HG03139 (cell line): ENCODE measurements at regions not wholly inside any gene's neighbourhood (a gene's known extent, or its start where the extent isn't known, plus 50 kb on each side); places are given as distances from the start of the nearest gene placed in this dataset.
"Not testable (repeated sequence)": the region's sequence is repeated elsewhere in the genome, so short reads cannot be mapped to it uniquely, and the experiment has no call there.

Source experiments
- ATAC-seq: cut with Tn5 transposase; IDR thresholded peaks from one replicate; pipeline ENCODE4 v1.9.1; 2021; ENCODE audit not compliant: unreplicated experiment

DNA sequence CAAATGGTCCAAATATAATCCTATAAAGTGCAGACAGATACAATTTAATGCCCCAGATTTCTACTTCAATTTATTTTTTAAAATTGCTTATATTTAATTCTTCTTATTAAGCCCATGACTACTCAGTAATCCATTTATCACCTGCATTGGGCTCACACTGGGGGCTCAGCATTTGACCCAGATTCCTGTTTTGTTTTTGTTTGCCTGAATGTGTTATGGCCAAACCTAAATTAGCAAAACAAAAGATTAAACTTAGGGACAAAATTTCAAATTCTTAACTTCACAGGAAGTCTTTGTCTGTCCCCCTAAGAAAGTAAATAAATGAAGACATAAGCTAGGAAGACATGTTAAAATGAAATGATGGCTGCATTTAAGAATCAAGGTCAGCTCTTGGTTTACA is 322.3 kb downstream of the RMST start:
- no peak for ATAC-seq

DNA sequence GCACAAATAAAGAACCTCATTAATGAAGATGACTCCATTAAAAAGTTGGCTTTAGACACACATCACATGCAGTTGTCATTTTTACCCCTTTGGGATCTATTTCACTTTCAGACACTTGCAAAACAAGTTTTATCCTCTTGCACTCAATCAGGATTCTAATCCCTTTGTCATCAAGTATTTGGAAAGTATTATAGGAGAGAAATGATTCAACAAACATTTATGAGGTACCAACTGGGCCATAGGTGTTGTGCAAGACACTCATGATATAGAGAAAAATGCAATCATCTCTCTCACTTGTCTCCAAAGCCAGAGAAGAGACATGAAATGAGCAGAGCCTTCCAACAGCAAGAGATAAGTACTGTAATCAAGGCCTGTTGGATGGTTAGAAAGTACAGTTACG is 327.7 kb downstream of the RMST start:
- no peak for ATAC-seq

DNA sequence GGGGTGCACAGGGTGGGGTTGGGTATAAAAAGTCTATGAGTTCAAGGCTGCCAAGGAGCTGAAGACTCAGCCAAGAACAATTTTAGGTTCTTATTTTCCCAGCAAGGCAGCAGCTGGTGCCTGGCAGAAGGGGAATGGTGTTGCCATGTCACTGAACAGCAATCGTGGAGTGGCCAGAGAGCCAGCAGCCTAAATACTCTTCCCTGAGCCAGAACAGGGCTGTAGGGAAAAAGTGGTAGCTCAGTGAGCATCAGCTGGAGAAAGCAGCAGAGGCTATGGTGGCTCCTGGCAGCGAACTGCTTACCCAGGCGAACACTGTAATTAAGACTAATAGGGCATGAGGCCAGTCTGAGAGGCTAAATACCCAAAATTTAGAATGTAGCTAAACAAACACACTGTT is 334.9 kb downstream of the RMST start:
- no peak for ATAC-seq

DNA sequence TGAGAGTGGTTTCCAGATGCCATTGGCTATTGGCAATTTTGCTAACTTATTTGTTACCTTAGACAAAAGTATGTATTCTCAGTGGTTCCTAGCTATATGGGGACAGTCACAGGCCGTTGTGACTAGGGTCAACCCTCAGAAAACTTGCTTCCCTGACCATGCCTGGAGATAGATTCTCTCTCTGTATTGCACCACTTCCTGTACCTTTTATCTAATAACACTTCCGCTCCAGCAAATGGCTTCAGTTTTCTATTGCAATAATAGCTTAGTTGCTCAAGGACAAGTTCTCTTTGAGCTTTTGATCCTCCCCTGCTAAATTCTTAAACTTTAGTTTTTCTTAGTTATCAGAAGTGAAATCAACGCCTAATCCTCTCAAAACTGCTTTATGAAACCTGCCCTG is 338.0 kb downstream of the RMST start:
- no peak for ATAC-seq

DNA sequence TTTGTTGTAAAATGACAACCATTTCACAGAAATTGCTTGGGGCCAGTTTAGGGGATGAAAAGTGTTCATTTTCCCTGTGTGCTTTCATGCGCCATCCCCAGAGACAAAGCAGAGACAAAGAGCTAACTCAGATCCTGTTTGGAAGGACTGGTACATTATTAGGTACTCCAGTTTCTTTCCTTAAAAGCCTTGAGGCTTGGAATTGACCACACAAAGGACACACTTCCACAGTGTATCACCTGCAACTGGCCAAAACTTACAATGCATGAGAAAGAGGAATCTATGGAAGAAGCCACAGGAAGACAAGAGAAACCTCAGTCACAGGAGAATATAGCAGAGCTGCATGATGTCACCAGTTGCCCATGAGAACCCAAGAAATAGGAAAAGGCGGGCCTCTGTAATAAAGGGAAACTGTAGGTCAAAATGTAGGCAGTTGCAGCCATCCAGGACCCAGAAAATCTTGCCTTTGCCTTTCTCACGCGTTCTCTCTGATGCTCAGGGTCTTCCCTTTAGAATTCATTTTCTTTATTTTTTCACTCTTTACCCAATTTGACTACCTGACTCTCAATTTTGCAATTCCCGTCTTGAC is 339.0 kb downstream of the RMST start:
- no peak for ATAC-seq

DNA sequence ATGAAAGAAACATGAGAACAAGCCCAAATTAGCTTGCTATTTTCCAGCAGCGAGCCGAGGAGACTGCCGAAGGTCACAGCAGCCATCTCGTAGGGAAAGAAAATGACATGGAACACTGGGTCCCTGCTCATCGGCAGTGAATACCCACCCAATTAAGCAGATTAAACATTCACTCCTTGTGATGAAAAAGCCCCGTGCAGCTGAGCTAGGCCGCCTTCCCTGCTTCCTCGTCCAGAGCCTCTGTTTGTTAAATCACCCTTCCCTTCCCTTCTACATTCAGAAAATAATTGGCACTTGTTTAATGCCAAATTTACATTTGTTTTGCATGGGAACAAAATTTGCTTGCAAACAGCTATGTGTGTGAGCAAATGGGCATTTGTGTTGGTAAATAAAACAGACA is 342.5 kb downstream of the RMST start:
- ATAC-seq: no peak

DNA sequence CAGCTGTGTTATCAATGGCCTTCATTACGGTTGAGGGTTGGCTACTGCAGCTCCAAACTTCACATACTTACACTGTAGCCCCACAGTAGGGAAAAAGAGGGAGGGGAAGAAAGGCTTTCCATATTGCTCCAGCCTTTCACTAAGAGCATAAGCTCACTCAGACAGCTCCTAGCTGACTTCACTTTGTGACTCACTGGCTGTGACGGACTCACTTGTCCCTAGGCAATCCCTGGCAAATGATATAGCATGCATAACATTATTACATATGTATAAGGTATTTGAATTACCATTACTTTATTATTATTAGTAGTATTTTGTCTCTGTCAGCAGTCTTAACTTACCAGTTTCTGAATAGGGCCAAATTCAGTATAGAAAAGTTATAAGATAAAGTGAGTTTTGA is 350.7 kb downstream of the RMST start:
- no peak for ATAC-seq

DNA sequence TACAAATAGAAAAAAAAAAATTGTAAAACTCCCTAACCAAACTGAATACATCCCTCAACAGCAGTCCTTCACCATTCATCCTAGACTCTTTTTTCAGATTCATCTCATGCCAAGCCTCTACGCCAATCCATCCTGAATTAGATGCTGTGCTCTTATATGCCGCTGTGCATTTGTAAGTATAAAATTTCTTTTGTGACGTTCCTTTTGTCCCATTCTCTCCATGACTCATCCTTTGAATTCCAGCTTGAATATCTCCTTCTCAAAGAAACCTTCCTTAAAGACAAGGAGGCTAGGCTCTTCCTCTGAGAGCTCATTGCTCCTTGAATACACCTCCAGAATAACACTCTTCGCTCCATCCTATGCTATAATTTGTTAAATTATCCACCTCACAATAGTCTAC is 359.2 kb downstream of the RMST start:
- no peak for ATAC-seq

DNA sequence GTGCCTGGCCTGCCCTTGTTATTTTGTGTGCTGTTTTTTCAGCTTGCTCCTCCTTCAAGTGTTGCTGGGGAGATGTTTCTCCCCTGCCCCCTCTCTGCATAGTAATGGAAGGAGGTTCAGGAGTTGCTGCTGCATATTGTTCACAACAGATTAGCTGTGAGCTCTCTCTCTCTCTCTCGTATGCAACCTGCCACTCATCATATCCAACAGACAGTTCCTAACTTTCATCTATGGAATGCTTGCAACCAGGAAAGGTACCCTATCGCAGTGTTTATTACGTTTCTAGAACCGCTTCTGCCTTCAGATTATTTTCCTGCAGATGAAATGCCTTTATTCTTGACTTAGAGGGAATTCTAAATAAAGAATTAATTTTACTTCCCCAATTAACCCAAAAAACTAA is 372.9 kb downstream of the RMST start:
- no peak for ATAC-seq

DNA sequence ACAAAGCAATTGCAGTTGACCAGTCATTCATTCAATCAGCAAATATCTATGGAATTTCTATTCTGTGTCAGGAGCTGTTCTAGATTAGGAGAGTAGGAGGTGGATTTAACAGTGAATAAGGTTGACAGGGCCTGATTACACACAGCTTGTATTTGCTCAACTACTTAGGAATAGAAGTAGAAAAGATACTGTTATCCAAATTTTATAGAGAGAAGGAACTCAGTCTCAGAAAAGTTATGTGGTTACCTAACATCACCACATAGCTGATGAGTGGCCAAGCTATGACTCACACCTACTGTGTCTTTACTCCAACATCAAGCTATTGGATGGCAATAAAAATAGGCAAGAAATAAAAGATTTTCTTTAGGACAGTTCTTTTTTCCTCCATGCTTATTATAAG is 374.8 kb downstream of the RMST start:
- no peak for ATAC-seq

DNA sequence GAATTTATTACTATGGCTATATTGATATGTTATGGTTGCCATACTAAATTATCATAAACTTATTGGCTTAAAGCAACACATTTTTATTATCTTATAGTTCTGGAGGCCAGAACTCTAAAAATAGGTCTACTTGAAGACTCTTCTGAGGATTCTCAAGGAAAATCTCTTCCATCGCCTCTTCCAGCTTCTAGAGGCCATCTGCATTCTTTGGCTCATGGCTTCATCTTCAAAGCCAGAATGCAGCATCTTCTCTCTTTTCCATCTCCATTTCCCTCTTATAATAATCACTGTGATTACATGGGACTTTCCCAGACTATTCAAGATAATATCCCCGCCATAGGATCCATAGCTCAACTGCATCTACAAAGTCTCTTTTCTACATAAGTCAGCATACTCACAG is 385.4 kb downstream of the RMST start:
- no peak for ATAC-seq

DNA sequence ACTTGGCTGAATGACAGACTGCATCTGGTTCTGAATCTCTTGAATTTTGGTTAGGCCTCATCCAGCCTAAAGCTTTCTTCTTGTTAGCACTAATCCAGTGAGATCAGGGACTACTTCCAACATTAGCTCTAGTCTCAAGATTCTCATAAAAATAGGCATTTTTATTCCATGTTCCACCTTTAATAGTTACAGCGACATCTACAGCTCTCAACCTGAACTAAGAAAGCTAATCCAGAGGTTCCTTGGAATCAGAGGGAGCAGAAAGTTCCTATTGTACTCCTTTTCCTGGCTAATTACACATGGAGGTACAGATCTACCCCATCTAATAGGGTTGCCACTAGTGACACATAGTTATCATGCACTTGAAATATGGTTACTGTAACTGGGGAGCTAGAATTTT is 391.9 kb downstream of the RMST start:
- ATAC-seq: no peak

DNA sequence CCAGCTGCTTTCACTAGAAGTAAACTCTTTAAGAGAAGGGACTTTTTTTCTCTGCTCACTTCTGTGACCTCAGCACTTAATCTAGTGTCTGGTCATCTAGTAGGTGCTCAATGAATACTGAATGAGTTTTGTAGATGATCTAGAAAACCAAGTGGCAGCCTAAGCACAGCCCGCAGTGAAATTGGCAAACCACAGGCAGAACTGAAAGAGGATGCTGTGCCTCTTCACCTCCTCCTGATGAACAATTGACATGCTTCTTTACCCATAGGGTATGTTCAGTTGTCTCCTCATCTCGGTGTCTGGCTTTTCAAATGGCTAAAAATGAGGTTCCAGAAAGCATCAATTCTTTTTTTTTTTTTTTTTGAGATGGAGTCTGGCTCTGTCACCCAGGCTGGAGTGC is 399.5 kb downstream of the RMST start:
- ATAC-seq: no peak

DNA sequence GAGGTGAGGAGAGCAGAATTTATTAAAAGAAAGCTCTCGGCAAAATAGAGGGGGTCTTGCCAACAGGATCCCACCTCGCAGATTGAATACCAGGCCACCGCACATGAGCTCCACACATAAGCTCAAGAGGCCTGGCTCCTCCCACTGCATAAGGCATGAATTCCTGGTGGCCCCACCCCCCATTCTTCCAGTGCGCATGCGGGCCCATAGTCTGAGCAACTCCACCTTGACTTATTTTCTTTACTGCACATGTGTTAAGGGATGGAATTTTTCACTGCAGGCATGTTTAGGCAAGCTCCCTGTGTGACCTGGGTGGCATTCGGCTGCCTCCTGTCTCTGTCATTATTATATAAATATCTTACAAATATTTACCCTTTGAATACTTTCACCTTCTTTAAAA is 412.5 kb downstream of the RMST start:
- ATAC-seq: no peak

DNA sequence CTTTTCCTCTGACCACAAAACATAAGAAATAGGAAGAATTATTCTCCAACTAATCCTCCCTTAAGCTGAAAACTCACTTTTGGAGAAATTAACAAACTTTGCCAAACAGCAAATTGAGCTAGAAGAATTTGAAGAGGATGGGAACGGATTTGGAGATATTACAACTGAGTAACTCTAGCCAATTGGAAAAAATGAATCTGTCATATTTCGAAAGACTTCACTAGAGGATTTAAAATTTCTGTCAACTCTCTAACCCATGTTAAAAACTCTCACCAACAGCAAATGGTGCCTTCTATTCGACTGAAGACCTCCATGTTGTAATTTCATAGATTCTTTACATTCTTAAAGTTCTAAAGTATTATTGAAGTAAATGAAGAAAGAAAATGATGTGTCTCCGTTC is 414.2 kb downstream of the RMST start:
- ATAC-seq: no peak

DNA sequence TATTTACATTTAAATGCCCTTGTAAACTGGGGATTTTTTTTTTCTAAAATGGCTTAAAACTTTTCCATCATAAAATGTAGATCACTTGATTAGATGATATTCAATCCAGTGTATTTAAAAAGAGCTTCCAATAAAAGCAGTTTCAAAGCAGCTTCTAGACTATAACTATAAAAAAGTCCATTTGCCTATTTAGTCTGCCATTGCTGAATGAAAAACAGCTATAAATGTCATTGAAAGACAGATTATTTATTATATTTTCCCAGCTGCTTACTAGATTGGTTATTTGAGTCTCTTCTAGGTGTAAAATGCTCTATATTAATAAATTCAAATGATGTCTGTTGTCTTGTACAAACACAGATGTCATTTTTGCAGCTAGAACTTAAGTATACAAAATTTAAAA is 414.8 kb downstream of the RMST start:
- ATAC-seq: no peak

DNA sequence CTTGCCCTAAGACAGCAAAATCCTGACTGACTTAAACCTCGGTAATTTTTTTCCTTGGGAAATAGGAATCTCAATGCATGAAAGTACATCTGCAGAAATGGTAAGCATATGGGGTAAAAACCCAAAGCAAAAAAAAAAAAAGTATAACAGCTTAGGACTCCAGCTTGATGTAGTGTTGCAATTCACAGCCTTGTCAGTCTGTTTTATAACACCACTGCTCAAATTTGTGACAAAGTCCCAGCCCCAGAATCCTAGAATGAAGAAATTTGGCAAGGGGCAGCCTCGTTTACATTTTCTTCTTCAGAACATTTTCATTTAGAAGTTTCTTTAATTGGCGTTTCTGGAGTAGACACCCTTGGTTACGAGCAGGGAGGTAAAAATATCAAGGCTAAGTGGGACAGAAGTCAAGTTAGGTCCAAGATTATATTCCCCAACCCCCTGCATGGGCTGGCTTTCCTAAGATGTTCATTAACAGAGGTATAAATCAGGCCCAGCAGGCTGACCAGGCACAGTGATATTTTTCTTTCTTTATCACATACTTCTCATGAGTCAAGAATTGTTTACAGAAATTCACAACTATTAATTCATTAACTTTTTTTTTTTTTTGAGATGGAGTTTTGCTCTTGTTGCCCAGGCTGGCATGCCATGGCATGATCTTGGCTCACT is 424.0 kb downstream of the RMST start:
- no peak for ATAC-seq

DNA sequence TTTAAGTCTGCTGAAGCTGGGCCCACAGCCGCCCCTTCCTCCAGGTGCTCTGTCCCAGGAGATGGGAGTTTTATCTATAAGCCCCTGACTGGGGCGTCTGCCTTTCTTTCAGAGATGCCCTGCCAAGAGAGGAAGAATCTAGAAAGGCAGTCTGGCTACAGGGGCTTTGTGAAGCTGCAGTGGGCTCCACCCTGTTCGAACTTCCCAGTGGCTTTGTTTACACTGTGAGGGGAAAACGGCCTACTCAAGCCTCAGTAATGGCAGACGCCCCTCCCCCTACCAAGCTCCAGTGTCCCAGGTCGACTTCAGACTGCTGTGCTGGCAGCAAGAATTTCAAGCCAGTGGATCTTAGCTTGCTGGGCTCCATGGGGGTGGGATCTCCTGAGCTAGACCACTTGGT is 435.3 kb downstream of the RMST start:
- ATAC-seq: not testable (repeated sequence)

DNA sequence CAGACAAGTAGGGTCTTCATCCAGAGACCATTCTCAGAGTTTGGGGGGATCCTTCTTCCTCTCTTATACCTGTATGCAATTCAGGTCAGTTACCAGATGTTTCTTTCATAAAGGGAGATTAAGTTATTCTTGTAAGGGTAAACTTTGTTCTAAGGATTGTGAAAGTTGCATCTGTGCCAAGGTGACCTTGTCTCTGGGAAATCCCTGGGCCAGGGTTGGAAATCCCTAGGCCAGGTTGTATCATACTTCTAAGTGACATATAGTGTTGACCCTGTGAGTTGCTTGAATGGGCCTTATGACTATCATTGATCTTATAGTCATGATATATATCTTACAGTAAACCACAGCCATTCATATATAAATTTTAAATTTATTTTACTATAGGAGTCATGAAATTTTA is 436.9 kb downstream of the RMST start:
- ATAC-seq: no peak

DNA sequence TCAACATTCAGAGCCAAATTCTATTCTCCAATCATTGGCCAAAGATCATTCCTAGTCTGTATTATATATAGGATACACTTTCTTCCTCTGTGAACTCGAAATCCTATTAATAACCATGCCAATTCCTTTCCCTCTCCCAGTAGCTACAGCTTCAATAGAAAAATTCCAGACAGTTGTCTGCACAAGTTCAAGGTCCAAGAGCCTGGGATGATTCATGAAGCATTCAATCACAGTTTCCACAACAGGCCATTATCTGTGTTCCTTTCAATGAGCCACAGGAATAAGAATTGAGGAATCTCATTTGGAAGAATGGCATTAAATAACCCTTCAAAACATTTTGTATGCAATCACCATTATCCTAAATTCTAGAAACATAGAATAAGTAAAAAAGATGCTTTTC is 437.4 kb downstream of the RMST start:
- ATAC-seq: no peak

DNA sequence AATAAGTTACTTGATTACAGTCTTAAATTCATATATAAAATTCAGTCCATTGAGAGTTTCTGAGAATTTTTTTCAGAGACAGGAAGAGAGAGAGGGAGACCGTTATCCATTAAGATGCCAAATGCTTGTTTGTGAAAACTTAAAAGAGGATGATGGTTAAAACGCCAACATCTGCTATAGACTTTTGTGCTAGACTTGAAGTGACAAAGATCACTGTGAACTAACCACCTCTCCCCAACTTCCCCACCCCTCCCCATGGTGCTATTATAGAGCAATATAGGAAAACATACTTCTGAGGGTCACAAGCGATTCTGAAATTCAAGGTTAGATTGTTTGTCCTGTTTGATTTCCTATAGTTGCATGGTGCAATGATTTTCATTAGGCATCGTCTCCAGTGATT is 440.8 kb downstream of the RMST start:
- no peak for ATAC-seq

DNA sequence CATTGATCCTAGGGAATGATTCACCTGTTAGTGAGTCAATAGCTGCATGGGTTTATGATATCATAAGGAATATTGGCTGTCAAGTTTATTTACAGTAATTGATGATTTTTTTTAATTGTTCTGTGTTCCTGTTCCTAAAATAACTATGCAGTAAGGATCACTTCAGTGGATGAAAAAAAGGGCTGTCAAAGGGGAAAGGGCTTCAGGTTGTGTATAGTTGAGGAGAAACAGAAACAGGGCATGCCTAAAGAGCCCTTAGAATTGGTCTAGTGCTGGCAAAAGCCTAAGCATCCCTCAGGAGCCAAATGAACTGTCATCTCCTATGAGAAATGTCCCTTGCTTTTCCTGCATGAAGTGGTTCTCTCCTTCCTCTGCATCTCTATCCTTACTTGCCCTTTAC is 444.9 kb downstream of the RMST start:
- no peak for ATAC-seq

DNA sequence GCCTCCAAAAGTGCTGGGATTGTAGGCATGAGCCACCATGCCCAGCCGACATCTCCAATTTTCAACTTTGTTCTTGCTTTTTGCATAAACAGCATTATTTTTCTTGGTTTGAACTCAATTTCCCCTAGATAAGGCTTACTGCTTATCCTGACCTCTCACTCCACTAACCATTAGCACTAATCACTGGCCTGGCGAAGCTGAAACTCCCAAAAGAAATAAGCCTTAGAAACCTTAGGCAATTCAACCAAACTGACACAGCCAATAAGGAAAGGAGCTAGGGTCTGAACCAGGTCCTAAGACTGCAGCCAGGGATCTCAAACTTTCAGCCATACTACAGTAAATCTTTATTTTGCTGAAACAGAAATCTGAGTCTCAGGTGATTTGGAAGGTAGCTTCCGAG is 448.0 kb downstream of the RMST start:
- no peak for ATAC-seq
